SU-DHL-6 (cell line): ENCODE measurements at regions not wholly inside any gene's neighbourhood (a gene's known extent, or its start where the extent isn't known, plus 50 kb on each side); places are given as distances from the start of the nearest gene placed in this dataset.

Experiments used
- H2AFZ ChIP-seq: fragments of 200-600 bp; sonication (generic); 2 replicates; pipeline ENCODE4 v1.6.1; 2014; ENCODE audit warnings: low read depth, mild to moderate bottlenecking, moderate library complexity, mixed read lengths, antibody characterized with exemption, low read length; ENCODE audit not compliant: severe bottlenecking
- H3F3A ChIP-seq: fragments of 200-600 bp; shearing (Covaris generic); 2 replicates; pipeline ENCODE4 v1.6.0; 2016; ENCODE audit warnings: antibody characterized with exemption, mild to moderate bottlenecking; ENCODE audit not compliant: insufficient read depth
- H3K27ac ChIP-seq: fragments of 200-600 bp; sonication (generic); 2 replicates; pipeline ENCODE4 v1.5.1; 2016; ENCODE audit warnings: low read depth, mild to moderate bottlenecking, low read length, moderate library complexity, mixed read lengths
- H3K27me3 ChIP-seq: fragments of 200-600 bp; sonication (generic), shearing (Covaris generic); 2 replicates; pipeline ENCODE4 v1.6.0; 2014; ENCODE audit warnings: mild to moderate bottlenecking, low read length
- H3K36me3 ChIP-seq: fragments of 200-600 bp; sonication (generic); 2 replicates; pipeline ENCODE4 v1.6.1; 2014; ENCODE audit warnings: mild to moderate bottlenecking, low read length, mixed read lengths
- H3K4me2 ChIP-seq: fragments of 300-600, 200-600 bp; shearing (Covaris generic), sonication (generic); 2 replicates; pipeline ENCODE4 v1.6.0; 2014; ENCODE audit warnings: low read length, low read depth, mild to moderate bottlenecking; ENCODE audit not compliant: poor library complexity, severe bottlenecking
- H3K4me3 ChIP-seq: fragments of 200-600 bp; sonication (generic); 2 replicates; pipeline ENCODE4 v1.5.1; 2014; ENCODE audit warnings: antibody characterized with exemption, low read length, mild to moderate bottlenecking, mixed read lengths; ENCODE audit not compliant: insufficient read depth, poor library complexity, severe bottlenecking
- H3K79me2 ChIP-seq: fragments of 200-600 bp; sonication (generic); 2 replicates; pipeline ENCODE4 v1.6.1; 2014; ENCODE audit warnings: mild to moderate bottlenecking, low read length, moderate library complexity; ENCODE audit not compliant: insufficient read depth
- H3K9ac ChIP-seq: fragments of 200-600 bp; sonication (generic); 2 replicates; pipeline ENCODE4 v1.7.0; 2014; ENCODE audit warnings: mild to moderate bottlenecking, low read length
- H3K9me2 ChIP-seq: fragments of 200-600 bp; sonication (generic); replicated peaks from 2 replicates; pipeline ENCODE4 v1.6.1; 2014; ENCODE audit warnings: low read length; ENCODE audit not compliant: insufficient read depth
- H3K9me3 ChIP-seq: fragments of 200-600 bp; sonication (generic); 2 replicates; pipeline ENCODE4 v1.6.1; 2014; ENCODE audit warnings: low read length, mixed read lengths; ENCODE audit not compliant: insufficient read depth
- H4K20me1 ChIP-seq: fragments of 200-600 bp; sonication (generic); 2 replicates; pipeline ENCODE4 v1.6.1; 2014; ENCODE audit warnings: low read depth, mild to moderate bottlenecking, antibody characterized with exemption, low read length, moderate library complexity, mixed read lengths
- EZH2phosphoT487 ChIP-seq: fragments of 200-600 bp; sonication (generic), shearing (Covaris generic); conservative IDR thresholded peaks from 2 replicates; pipeline ENCODE4 v1.6.1; 2018; ENCODE audit warnings: mild to moderate bottlenecking, antibody characterized with exemption, low read length, moderate library complexity, mixed read lengths
- TF ChIP-seq, protein P1 (sequence below): fragments of 200-600 bp; sonication (generic); IDR thresholded peaks from one replicate; pipeline ENCODE4 v1.5.1; 2017; ENCODE audit warnings: antibody characterized with exemption, mild to moderate bottlenecking, low read length, moderate library complexity; ENCODE audit not compliant: insufficient read depth, poor library complexity, severe bottlenecking

DNA sequence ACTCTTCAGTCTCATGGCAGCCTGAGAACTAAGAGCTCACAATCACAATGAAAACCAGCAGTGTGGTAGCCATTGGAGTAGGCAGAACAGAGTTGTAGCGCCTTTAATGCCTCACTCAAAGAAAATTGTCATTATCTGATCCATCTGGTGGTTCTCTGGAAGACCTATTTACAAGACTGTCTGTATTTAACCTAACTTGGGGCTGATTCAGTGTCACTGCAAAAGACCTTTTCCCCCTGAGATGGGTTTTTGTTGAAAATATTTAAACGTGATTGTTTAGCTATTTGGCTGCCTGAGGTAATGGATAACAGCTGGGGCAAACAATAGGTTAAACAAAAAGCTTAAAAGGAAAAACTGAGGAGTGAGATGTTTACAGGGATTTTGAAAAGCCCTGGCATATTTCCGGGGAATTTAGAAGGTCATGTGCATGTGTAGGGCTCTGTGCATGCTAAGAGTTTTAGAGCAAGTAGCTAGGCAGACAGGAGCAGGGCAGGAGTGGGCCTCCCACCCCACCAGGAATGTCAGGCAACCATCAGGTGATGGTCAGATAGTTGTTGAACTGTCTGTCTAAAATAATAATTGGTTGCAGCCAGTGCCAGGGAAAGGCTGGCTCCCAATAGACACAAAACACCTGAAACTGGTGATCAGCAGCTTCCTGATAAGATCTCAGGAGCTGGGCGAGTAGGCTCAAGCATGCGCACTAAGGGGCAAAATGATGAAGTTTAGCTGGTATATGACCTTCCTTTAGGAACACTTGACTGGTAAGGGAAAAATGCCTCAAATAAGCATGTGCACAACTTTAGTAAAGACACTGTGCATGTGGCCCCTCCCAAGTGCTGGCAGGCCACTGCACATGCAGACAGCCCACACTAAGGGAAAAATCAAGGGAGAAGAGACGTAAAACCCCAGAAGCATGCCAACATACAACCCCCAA lies 70.8 kb upstream of the AKIRIN2 start:
- Histone ChIP-seq H2AFZ (no peak overlapping the region), H3K4me2 (no peak overlapping the region), H3K9ac (no peak overlapping the region)

DNA sequence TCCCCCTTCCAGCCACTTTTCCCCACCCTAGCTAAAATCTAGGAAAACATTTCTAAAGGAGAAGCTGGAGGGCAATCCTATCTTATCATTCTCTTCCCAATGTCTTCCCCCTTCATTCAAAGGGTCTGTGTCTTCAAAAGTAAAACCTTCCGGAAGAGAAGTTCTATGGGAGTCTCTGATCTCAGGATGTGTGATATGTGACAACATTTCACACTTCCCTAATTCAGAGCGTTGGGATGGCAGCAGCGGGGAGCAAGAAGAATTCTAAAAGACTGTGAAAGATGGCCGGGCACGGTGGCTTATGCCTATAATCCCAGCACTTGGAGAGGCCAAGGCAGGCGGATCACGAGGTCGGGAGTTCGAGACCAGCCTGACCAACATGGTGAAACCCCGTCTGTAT lies 65.4 kb upstream of the AKIRIN2 start:
- Histone ChIP-seq H3K9me2 (no peaks in the 10 kb centered on the region), H3K4me3 (no peak overlapping the region)

More for the DNA sequence above, 70.8 kb upstream of the AKIRIN2 start:
- Histone ChIP-seq H3K27ac (no peak overlapping the region), H3F3A (no peaks in the 10 kb centered on the region), H3K36me3 (no peaks in the 10 kb centered on the region), H3K79me2 (no peaks in the 10 kb centered on the region), H3K27me3 (no peaks in the 10 kb centered on the region), H3K9me3 (no peaks in the 10 kb centered on the region), H4K20me1 (no peaks in the 10 kb centered on the region), H3K9me2 (no peaks in the 10 kb centered on the region), H3K4me3 (no peak overlapping the region)
- TF ChIP-seq EZH2phosphoT487 = no peak
- TF ChIP-seq, protein P1, sequence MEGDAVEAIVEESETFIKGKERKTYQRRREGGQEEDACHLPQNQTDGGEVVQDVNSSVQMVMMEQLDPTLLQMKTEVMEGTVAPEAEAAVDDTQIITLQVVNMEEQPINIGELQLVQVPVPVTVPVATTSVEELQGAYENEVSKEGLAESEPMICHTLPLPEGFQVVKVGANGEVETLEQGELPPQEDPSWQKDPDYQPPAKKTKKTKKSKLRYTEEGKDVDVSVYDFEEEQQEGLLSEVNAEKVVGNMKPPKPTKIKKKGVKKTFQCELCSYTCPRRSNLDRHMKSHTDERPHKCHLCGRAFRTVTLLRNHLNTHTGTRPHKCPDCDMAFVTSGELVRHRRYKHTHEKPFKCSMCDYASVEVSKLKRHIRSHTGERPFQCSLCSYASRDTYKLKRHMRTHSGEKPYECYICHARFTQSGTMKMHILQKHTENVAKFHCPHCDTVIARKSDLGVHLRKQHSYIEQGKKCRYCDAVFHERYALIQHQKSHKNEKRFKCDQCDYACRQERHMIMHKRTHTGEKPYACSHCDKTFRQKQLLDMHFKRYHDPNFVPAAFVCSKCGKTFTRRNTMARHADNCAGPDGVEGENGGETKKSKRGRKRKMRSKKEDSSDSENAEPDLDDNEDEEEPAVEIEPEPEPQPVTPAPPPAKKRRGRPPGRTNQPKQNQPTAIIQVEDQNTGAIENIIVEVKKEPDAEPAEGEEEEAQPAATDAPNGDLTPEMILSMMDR = no peak

DNA sequence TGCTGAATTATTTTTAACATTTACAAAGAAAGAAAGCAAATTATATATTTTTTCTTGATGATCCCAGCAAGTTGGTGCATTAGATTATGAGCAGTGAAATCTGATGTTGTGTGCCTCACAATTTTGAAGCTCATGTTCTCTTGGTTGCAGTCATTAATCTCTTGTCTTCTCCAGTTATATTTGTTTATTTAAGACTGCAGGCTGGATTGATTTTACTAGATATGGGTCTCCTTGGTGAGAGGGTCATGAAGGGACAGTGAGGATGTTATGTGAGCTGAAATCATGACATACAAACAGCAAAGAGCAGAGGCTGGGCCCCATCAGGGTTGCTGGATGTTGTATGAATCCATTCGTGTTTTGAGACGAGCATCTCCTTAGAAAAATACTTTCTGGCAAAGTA lies 64.2 kb upstream of the AKIRIN2 start:
- Histone ChIP-seq H3F3A (0 out of 2 replicates have a peak, but pooled peaks cover 3% of the 10 kb centered on the region), H2AFZ (no peak overlapping the region), H3K9ac (no peak overlapping the region), H3K36me3 (no peaks in the 10 kb centered on the region), H3K27me3 (no peaks in the 10 kb centered on the region), H4K20me1 (no peaks in the 10 kb centered on the region), H3K27ac (no peak overlapping the region), H3K4me3 (no peak overlapping the region), H3K9me2 (no peaks in the 10 kb centered on the region), H3K79me2 (no peaks in the 10 kb centered on the region), H3K4me2 (no peak overlapping the region), H3K9me3 (no peaks in the 10 kb centered on the region)
- TF ChIP-seq, protein P1 = no peak
- no peak for TF ChIP-seq EZH2phosphoT487

More for the DNA sequence above, 65.4 kb upstream of the AKIRIN2 start:
- Histone ChIP-seq H3K27ac (no peak overlapping the region), H3K4me2 (no peak overlapping the region), H2AFZ (no peak overlapping the region), H3K36me3 (no peaks in the 10 kb centered on the region), H4K20me1 (no peaks in the 10 kb centered on the region), H3F3A (0 out of 2 replicates have a peak, but pooled peaks cover 3% of the 10 kb centered on the region), H3K9me3 (no peaks in the 10 kb centered on the region), H3K9ac (no peak overlapping the region), H3K27me3 (no peaks in the 10 kb centered on the region), H3K79me2 (no peaks in the 10 kb centered on the region)
- TF ChIP-seq EZH2phosphoT487 = no peak
- TF ChIP-seq, protein P1 = no peak
